DMS114 treated with DMSO at 0.1 percent for 48 hours (cell line): ENCODE measurements at regions not wholly inside any gene's neighbourhood (a gene's known extent, or its start where the extent isn't known, plus 50 kb on each side); places are given as distances from the start of the nearest gene placed in this dataset.
"Not testable (repeated sequence)": the region's sequence is repeated elsewhere in the genome, so short reads cannot be mapped to it uniquely, and the experiment has no call there.

Experiments
- DNase-seq: peaks from one replicate; lab custom pipeline; 2025; ENCODE audit not compliant: unreplicated experiment; lab: John Stamatoyannopoulos, UW

DNA sequence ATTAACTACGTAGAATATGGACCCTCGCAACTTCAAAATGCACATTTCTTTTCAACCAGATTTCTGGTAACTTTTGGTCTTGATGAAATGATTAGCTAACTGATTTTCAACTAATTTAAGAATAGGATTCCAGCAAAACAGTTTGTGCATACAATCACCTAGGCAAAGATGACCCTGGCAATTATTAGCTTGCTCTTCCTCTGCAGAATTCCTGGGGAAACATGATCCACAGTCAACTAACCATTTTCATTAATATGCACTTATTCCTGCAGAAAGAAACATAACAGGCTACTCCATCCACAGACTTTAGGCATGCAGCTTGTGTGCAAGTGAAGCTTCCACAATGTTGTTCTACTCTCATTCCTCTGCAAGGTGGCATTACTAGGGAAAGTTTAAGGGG, 1150.8 kb upstream of the FANCL start:
- DNase-seq = no peak

DNA sequence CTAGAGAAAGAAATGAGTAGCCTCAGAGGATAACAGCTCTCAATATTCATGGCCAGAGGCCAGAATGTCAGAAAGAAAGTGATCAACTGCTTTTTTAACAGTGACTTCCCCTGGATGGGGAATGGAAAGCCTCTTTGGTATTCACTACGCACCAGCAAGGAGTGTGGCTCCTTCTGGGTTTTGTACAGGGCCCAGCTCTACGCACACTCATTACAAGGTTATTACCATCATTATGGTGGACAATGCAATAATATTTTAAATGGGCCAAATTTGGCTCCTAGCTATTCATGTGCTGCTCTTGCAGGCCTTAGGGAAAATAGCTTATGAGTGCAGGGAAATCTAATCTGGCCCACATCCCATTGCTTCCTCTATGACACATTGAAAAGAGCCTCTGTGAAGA, 1149.5 kb upstream of the FANCL start:
- DNase-seq = no peak

DNA sequence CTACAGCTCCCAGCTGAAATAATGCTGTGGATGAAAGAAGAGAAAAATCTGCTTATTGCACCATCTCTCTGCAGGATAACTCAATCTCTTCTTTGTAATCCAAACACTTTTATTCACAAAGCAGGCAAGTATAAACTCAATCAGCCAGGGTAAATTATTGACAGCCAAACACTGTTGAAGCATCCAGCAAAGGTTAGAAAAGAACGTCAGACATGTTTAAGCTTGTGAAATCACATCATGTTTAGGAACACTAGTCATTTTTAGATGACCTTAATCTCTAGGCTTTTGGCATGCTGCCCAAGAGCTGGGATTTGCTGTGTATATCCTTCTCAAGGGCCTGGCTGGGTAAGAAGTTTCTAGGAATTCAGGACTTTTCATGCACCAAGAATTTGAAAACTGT, 1148.1 kb upstream of the FANCL start:
- DNase-seq = no peak

DNA sequence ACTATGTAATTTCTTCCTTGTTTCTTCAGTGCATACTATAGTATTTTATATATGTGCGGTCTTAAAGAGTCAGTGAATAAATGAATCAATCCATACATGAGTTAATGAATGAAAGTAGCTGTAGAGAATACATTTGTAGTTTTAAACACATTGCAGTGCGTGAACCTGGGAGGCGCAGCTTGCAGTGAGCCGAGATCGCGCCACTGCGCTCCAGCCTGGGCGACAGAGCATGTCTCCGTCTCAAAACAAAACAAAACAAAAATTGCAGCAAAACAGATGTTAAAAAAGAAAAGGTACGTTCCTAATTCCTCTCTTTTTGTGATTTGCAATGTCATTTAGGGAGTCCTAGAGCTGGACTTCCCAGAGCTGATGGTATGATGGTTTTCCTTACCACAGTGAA, 1144.8 kb upstream of the FANCL start:
- no peak for DNase-seq

DNA sequence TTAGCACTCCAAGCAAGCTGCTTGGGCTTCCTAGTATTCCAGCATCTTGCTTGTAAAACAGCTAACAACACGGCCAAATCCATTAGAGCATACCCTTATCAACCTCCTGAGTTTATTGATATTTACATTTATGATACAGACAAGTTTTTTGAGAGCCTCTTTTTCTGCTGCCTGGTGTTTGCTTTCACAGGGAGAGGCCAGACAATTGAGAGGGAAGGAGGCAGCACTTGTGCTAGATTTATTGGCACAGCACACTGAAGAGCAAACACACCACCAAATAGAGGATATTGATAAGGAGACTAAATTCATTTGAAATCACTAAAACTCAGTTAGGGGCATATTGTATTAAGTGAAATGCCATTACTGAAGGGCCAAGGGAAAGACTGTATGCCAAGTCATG, 1142.3 kb upstream of the FANCL start:
- no peak for DNase-seq

DNA sequence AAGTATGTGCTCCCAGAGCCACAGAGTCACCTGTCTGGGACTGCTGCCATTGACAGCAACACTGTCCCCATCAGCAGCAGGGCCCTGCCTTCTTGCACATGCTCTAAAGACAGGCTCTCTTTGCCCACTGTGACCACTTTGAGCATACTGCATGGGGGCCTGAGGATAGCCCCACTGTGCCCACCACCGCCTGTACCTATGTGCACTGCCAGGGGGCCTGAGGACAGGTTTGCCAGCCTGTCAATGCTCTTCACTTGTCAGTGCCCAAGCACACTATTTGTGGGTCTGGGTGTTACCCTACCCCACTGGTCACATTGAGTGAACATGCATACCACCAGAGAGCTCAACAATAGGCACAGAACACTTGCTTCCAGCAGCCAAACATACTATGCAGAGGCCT, 1137.0 kb upstream of the FANCL start:
- DNase-seq = no peak

DNA sequence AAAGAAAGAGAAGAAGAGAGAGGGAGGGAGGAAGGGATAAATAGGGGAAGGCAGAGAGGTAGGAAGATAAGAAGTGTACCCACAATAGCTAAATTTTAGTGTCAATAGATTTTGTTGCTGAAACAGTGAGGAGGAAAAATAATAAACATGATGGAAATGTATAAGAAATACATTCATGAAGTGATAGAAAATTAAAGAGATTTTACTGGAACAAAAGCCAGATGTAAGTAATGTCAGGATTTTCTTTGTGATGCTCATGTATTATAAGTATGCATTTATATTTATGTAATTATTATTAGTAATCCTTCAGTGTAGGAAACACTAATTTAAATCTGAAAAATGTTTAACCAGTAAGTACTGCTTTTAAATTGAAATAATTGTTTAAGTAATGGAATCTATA, 1125.2 kb upstream of the FANCL start:
- DNase-seq = no peak

DNA sequence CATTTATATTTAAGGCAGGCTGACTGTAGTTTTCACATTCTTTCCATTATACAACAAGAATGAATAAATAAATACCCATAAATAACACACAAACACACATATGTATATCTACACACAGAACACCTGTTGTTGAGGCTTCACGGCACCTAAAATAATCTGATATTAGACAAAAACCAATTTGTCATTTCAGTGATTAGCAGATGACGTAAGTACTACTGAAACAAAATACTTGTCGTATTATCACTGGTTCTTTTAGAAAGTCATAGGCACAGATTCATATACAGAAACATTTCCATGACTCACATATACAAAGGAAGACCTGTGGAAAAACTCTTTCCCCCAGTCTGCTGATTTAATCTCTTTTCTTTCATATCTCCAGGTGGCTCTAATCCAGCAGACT, 1113.4 kb upstream of the FANCL start:
- no peak for DNase-seq

DNA sequence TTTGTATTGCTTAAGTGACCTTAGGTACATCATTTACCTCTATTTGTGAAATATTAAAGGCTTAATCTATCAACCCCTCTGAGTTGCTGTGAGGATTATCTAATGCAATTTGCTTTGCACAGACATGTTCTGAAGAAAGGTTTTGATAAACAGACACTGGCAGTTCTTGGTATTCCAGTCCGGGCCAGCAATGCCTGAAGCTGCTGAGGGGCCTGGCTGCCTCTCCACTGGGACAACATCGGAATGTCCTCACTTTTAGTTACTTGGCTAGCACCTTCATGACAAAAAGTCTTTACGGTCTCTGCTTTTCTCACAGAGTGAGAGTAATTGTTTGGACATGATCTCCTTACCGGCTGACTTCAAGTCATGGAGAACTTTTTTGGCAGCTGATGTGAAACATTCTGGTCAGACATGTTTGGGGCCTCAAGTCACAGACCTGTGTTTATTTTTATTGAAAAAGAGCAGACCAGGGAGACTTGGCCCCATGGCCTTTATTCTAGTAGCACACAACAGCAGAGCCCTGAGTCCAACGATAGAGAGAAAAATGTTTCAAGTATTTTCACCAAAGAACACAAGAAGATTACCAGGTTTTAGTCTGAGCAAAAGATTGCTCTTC, 1112.3 kb upstream of the FANCL start:
- DNase-seq = no peak

GRCh38 chr2:59342166-59342565, 1101.0 kb upstream of the FANCL start:
- no peak for DNase-seq

DNA sequence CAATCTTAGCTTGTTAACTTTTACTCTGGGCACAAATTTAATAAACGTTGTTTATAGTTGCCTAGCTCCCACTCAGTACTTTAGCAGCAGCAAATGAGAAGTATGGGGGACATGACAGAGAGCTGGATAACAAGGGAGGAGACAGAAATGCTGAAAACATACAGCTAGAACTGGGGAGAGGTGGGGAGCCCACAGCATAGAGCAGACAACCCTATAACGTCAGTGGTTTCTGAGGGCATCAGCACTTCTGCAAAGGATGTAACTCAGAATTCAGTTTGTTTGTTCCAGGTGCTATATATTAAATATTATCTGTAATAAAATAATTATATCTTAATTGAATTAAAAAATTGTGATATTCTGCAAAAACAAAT, 1098.7 kb upstream of the FANCL start:
- no peak for DNase-seq

DNA sequence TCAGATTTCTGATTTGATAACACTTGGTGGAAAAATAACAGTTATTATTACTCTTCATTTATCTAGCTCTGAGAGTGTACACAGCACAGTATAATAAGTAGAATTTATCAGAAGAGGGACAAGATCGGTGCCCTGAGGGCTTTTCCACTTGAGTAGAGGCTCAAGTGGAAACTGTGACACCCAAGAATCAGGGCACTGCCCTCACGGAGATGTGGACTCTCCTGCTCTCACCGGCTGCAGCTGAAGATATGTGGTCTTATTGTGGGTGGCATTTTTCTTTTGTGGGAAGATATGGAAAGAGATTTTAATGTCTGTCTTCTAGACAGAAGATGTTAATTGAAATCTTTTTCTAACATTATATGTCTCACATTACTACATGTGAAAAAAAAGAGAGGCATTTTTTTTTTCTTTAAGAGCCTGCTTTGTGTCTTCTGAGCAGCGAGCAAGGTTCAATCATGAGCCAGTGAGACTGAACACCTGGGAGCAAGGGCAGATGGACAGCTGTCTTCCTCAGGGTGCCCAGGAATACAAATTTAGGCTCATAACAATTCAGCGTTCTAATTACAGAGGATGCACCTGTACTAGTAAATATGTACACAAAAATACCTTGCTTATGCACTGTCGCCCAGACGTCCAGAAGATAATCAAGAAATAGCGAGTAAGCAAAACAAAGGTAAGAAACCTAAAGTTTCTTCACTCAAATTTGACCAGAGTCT, 1098.2 kb upstream of the FANCL start:
- no peak for DNase-seq

DNA sequence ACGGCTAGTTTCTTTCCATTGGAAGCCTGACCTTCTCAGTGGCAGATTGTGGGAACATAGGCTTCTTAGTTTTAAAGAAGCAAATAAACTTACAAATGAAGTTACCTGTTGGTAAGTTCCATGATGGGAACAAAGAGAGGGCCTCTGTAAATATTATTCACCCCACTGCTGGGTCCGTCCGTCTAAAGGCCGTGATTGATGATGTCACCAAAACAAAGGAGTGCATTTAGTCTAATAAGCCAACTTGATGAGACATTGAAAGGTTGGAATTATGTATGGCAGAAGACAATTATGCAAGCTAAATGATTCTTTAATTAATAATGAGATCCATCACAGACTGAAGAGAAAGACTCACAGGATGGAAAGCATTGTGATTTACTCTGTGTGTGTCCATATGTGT, 1091.9 kb upstream of the FANCL start:
- no peak for DNase-seq

- not testable (repeated sequence) for DNase-seq
These were observed 1085.6 kb upstream of the FANCL start for GRCh38 chr2:59326581-59327365.

- no peak for DNase-seq
These were observed 1081.7 kb upstream of the FANCL start for GRCh38 chr2:59322870-59323269.

- DNase-seq = no peak
These were observed 1080.9 kb upstream of the FANCL start for GRCh38 chr2:59322005-59322404.

- no peak for DNase-seq
These were observed 1073.1 kb upstream of the FANCL start for GRCh38 chr2:59314031-59314766.

- DNase-seq = no peak
These were observed 1072.1 kb upstream of the FANCL start for GRCh38 chr2:59312967-59313940.

DNA sequence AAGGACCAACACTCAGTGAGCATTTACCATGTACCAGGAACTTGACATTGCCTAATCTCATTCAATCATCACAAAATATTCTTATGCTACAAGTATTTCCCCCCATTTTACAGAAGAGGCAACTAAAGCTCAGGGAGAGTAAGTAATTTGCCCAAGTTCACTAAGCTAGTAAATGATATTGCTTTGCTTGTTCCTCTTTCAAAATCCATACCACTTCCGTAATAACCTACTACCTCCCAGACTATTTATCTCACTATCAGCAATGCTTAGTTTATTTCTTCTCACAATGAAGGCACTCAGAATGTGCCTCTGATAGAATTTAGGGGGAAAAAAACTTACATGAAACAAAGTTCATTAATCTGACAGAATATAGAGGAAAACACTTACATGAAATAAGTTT, 1070.9 kb upstream of the FANCL start:
- DNase-seq = no peak

GRCh38 chr2:59308108-59308507, 1067.0 kb upstream of the FANCL start:
- no peak for DNase-seq
